NCI-H82 (cell line): ENCODE measurements at regions not wholly inside any gene's neighbourhood (a gene's known extent, or its start where the extent isn't known, plus 50 kb on each side); places are given as distances from the start of the nearest gene placed in this dataset.
"Not testable (repeated sequence)": the region's sequence is repeated elsewhere in the genome, so short reads cannot be mapped to it uniquely, and the experiment has no call there.

Source experiments
- DNase-seq: peaks from one replicate; lab custom pipeline; 2025; lab: John Stamatoyannopoulos, UW

- DNase-seq = peak; percentile 47
Measured at GRCh38 chr4:131644619-131645018, 1504.5 kb upstream of the PCDH10 start.

DNA sequence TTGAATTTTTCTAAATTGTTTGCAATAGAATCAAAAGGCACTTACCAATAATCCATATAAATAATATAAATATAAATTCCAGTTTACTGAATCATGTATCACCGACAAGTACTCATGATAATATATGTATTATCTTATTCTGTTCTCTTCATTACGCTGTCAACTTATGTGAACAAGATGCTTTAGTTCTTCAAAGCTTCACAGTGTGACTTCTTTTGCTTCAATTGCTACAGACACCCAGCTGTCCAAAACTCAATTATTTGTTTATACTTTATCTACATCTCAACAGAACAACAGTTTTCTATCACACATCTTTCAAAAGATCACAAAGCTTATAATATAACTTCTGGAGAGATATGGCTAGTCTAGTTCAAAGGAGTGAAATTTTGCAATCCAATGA, 1499.9 kb upstream of the PCDH10 start:
- DNase-seq = no peak

DNA sequence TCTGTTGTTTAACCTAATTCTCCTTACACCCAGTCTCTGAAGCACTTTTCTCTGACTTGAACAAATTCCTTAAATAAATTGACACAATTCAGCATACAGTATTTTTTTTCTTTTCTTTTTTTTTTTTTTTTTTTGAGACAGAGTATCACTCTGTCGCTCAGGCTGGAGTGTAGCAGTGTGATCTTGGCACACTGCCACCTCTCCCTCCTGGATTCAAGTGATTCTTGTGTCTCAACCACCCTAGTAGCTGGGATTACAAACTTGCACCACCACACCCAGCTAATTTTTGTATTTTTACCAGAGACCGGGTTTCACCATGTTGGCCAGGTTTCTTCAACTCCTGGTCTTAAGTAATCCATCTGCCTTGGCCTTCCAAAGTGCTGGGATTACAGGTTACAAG, 1498.1 kb upstream of the PCDH10 start:
- DNase-seq = no peak

DNA sequence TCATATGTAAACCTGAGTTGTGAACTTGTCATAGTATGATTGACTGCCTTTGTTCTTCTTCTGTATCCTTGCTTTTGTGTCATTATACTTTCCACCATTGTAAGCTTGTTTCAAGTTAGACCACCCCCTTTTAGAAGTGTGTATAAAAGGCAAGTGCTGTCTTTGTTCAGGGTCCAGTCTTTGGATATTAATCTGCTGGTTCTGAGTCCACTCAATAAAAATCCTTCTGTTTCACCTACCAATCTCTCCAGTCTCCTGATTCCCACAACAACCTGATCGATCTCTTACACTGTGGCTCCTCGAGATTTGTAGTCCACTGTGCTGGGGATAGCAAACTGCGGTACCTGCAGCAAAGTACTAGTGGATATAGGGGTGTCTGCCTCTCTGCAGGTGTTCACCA, 1465.8 kb upstream of the PCDH10 start:
- not testable (repeated sequence) for DNase-seq

GRCh38 chr4:131721883-131722282, 1427.2 kb upstream of the PCDH10 start:
- DNase-seq = no peak

DNA sequence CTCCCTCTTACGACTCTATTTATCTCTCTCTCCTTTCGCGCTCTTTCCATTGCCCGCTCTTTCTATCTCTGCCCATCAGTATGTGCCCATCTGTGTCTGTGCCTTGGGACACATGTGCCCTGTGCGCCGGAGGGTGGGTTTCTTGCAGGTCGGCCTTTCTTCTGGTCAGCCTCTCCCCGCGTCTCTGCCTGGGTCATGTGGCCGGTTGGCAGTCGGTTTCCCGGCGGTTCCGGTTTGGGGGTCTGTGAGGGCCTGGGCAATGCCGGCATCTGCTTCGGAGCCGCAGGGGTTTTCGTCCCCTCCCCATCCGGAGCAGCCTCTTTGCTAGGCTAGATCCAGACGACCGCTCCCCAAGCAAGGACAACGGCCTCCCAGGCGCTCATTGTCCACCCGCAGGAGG, 1426.0 kb upstream of the PCDH10 start:
- not testable (repeated sequence) for DNase-seq

GRCh38 chr4:131724847-131725246, 1424.2 kb upstream of the PCDH10 start:
- DNase-seq = peak; percentile 63

GRCh38 chr4:131725521-131725920, 1423.6 kb upstream of the PCDH10 start:
- DNase-seq = not testable (repeated sequence)

- DNase-seq = not testable (repeated sequence)
Measured at GRCh38 chr4:131726940-131727339, 1422.2 kb upstream of the PCDH10 start.

DNA sequence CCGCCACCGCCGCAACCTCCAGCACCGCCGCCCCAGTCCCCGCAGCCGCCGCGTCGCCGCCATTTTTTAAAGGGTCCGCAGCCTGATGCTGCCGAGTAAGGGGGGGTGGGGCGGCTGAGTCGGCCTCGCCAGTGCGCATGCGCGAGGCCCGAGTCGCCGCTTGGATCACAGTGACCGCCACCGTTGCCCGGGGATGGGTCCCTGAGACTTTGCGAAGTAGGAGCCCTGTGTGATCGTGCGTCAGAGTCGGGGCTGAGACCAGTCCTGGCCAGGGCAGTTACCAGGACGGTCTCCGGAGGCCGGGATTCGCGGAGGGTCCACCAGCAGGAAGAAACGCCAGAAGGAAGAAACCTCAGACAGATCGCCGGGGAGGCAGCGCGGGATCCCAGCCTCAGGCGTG, 1421.7 kb upstream of the PCDH10 start:
- not testable (repeated sequence) for DNase-seq

DNA sequence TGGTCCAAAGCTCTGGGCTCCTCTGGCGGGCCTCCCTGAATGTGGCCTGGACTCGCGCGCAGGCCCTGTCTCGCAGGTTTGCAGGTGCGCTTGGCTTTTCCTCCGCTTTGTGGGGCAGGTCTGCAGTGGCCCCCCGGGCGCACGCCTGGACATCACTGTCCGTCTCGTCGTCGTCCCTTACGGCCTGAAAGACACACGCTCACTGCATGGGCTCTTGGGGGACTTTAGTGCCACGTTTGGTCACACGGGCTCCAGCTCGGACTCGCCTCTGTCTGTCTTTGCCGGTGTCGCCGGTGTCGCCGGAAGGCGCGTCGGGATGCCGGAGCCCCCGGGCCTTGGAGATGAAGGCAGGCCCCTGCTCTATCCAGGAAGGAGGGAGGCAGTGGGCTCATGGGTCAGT, 1419.9 kb upstream of the PCDH10 start:
- DNase-seq = not testable (repeated sequence)

DNA sequence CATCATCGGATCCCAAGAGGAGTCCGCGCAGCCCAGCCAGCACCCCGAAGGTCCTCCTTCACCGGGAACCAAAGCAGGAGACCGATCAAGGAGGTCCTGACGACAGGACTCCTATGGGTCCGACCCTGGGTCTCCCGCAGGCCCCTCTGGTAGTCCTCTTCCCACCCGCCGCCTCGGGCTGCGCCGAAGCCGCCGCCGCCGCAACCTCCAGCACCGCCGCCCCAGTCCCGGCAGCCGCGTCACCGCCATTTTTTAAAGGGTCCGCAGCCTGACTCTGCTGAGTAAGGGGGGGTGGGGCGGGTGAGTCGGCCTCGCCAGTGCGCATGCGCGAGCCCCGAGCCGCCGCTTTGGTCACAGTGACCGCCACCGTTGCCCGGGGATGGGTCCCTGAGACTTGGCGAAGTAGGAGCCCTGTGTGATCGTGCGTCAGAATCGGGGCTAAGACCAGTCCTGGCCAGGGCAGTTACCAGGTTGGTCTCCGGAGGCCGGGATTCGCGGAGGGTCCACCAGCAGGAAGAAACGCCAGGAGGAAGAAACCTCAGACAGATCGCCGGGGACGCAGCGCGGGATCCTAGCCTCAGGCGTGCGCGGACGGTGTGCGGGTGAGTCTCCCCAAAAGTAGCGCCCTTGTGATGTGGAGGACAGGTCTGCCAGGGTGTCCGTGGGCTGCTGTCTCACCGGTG, 1419.2 kb upstream of the PCDH10 start:
- DNase-seq = not testable (repeated sequence)

DNA sequence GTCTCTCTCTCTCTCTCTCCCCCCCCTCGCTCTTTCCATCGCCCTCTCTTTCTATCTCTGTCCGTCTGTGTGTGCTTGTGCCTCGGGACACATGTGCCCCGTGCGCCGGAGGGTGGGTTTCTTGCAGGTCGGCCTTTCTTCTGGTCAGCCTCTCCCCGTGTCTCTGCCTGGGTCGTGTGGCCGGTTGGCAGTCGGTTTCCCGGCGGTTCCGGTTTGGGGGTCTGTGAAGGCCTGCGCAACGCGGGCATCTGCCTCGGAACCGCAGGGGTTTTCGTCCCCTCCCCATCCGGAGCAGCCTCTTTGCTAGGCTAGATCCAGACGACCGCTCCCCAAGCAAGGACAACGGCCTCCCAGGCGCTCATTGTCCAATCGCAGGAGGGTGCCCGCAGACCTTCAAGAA, 1418.5 kb upstream of the PCDH10 start:
- not testable (repeated sequence) for DNase-seq

GRCh38 chr4:131732034-131732630, 1417.0 kb upstream of the PCDH10 start:
- not testable (repeated sequence) for DNase-seq

- not testable (repeated sequence) for DNase-seq
Measured at GRCh38 chr4:131734321-131734720, 1414.8 kb upstream of the PCDH10 start.

DNA sequence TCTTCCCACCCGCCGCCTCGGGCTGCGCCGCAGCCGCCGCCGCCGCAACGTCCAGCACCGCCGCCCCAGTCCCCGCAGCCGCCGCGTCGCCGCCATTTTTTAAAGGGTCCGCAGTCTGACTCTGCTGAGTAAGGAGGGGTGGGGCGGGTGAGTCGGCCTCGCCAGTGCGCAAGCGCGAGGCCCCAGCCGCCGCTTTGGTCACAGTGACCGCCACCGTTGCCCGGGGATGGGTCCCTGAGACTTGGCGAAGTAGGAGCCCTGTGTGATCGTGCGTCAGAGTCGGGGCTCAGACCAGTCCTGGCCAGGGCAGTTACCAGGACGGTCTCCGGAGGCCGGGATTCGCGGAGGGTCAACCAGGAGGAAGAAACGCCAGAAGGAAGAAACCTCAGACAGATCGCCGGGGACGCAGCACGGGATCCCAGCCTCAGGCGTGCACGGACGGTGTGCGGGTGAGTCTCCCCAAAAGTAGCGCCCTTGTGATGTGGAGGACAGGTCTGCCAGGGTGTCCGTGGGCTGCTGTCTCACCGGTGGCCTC, 1414.2 kb upstream of the PCDH10 start:
- not testable (repeated sequence) for DNase-seq

DNA sequence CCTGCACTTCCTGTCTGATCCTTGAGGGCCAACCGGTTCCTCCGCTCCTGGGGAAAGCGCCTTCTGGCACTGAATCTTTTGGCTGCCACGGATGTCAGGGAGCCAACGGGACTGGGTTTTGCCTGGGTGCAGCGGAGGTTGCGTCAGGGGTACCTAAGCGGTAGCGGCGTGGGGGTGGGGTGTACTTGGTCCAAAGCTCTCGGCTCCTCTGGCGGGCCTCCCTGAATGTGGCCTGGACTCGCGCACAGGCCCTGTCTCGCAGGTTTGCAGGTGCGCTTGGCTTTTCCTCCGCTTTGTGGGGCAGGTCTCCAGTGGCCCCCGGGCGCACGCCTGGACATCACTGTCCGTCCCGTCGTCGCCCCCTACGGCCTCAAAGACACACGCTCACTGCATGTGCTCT, 1410.1 kb upstream of the PCDH10 start:
- DNase-seq = not testable (repeated sequence)

DNA sequence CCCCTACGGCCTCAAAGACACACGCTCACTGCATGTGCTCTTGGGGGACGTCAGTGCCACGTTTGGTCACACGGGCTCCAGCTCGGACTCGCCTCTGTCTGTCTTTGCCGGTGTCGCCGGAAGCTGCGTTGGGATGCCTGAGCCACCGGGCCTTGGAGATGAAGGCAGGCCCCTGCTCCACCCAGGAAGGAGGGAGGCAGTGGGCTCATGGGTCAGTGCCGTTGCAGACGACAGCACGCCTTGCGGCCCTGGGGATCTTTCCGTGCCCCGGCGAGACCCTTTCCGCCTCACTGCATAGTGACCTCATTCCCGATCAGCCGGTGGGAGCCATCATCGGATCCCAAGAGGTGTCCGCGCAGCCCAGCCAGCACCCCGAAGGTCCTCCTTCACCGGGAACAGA, 1407.3 kb upstream of the PCDH10 start:
- DNase-seq = not testable (repeated sequence)

DNA sequence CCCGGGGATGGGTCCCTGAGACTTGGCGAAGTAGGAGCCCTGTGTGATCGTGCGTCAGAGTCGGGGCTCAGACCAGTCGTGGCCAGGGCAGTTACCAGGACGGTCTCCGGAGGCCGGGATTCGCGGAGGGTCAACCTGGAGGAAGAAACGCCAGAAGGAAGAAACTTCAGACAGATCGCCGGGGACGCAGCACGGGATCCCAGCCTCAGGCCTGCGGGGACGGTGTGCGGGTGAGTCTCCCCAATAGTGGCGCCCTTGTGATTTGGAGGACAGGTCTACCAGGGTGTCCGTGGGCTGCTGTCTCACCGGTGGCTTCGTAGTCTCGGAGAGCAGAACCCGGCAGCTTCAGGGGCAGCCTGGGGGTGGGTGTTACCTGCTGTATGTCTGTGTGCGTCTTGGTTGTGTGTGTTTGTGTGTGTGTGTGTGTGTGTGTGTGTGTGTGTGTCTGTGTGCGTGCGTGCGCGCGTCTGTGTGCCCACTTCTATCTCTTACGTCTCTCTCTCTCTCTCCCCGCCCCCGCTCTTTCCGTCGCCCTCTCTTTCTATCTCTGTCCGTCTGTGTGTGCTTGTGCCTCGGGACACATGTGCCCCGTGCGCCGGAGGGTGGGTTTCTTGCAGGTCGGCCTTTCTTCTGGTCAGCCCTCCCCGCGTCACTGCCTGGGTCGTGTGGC, 1406.4 kb upstream of the PCDH10 start:
- DNase-seq = not testable (repeated sequence)

DNA sequence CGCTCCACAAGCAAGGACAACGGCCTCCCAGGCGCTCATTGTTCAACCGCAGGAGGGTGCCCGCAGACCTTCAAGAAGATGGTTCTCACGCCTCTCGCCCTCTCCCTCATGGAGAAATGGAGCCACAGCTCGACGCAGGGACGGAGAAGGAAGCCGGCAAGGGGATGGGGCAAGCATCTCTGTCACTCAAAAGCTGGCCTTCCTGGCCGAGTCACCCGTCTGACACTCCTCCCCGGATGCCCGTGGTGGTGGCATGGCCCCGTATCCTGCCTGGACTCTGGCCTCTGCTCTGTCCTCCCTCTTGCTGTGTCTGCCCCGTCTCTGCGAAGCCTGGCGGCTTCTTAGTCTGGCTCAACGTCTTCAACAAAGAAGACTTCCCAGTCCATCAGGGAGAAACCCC, 1405.7 kb upstream of the PCDH10 start:
- not testable (repeated sequence) for DNase-seq

- not testable (repeated sequence) for DNase-seq
Measured at GRCh38 chr4:131747203-131747602, 1401.9 kb upstream of the PCDH10 start.

- DNase-seq = not testable (repeated sequence)
Measured at GRCh38 chr4:131749224-131749623, 1399.9 kb upstream of the PCDH10 start.

DNA sequence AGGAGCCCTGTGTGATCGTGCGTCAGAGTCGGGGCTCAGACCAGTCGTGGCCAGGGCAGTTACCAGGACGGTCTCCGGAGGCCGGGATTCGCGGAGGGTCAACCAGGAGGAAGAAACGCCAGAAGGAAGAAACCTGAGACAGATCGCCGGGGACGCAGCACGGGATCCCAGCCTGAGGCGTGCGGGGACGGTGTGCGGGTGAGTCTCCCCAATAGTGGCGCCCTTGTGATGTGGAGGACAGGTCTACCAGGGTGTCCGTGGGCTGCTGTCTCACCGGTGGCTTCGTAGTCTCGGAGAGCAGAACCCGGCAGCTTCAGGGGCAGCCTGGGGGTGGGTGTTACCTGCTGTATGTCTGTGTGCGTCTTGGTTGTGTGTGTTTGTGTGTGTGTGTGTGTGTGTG, 1399.1 kb upstream of the PCDH10 start:
- DNase-seq = not testable (repeated sequence)
